ENCODE measurements at regions not wholly inside any gene's neighbourhood (a gene's known extent, or its start where the extent isn't known, plus 50 kb on each side); places are given as distances from the start of the nearest gene placed in this dataset.

DNA sequence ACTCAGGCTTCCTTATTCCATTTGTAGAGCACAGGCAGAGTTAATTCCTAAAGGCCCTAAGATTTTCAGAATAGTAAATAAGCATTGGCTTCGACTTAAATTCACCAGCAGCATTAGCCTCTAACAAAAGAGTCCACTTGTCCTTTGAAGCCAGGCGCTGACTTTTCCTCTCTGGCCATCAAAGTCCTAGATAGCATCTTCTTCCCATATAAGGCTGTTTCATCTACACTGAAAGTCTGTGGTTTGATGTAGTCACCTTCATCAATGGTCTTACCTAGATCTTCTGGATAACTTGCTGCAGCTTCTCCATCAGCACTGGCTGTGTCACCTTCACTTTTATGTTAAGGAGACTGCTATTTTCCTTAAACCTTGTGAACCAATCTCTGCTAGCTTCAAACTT, 118.3 kb upstream of the SOX6 start:
- TF ChIP-seq POLR2A (IDR thresholded peaks at IDR 0.05) = no peak
- TF ChIP-seq, protein P1, sequence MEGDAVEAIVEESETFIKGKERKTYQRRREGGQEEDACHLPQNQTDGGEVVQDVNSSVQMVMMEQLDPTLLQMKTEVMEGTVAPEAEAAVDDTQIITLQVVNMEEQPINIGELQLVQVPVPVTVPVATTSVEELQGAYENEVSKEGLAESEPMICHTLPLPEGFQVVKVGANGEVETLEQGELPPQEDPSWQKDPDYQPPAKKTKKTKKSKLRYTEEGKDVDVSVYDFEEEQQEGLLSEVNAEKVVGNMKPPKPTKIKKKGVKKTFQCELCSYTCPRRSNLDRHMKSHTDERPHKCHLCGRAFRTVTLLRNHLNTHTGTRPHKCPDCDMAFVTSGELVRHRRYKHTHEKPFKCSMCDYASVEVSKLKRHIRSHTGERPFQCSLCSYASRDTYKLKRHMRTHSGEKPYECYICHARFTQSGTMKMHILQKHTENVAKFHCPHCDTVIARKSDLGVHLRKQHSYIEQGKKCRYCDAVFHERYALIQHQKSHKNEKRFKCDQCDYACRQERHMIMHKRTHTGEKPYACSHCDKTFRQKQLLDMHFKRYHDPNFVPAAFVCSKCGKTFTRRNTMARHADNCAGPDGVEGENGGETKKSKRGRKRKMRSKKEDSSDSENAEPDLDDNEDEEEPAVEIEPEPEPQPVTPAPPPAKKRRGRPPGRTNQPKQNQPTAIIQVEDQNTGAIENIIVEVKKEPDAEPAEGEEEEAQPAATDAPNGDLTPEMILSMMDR (IDR thresholded peaks at IDR 0.05) = no peak

All from tibial nerve (tissue), 3 donors.